Inferior parietal cortex (tissue), 1 donor: ENCODE measurements at regions not wholly inside any gene's neighbourhood (a gene's known extent, or its start where the extent isn't known, plus 50 kb on each side); places are given as distances from the start of the nearest gene placed in this dataset.

ENCODE experiments used
- DNase-seq: peaks from one replicate; pipeline ENCODE4 v3.0.0-alpha.2; 2016; ENCODE audit errors: extremely low spot score

- no peak for DNase-seq
Observed at GRCh38 chr5:112657804-112658203, 79.9 kb upstream of the APC start.

GRCh38 chr5:112660359-112660758 lies 77.3 kb upstream of the APC start:
- no peak for DNase-seq

DNA sequence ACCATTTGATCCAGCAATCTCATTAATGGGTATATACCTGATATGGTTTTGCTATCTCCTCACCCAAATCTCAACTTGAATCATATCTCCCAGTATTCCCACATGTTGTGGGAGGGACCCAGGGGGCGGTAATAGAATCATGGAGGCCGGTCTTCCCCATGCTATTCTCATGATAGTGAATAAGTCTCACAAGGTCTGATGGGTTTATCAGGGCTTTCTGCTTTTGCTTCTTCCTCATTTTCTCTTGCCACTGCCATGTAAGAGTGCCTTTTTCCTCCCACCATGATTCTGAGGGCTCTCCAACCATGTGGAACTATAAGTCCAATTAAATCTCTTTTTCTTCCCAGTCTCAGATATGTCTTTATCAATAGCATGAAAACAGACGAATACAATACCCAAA lies 74.5 kb upstream of the APC start:
- DNase-seq = no peak

DNA sequence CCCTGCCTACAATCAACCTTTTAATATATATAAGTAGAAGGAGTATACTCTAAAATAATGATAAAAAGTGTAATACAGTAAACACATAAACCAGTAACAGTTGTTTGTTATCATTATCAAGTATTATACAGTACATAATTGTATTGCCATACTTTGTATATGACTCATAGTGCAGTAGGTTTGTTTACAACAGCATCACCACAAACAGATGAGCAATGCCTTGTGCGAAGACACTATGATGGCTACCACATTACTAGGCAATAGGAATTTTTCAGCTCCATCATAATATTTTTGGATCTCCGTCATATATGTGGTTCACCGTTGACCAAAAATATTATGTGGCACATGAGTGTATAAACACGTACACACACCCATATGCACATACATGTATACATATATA lies 69.7 kb upstream of the APC start:
- DNase-seq = no peak

- DNase-seq = no peak
Observed at GRCh38 chr5:112668911-112669310, 68.8 kb upstream of the APC start.

GRCh38 chr5:112669328-112669963 lies 68.2 kb upstream of the APC start:
- peak; percentile 53 for DNase-seq

GRCh38 chr5:112671687-112672086 lies 66.0 kb upstream of the APC start:
- DNase-seq = no peak

DNA sequence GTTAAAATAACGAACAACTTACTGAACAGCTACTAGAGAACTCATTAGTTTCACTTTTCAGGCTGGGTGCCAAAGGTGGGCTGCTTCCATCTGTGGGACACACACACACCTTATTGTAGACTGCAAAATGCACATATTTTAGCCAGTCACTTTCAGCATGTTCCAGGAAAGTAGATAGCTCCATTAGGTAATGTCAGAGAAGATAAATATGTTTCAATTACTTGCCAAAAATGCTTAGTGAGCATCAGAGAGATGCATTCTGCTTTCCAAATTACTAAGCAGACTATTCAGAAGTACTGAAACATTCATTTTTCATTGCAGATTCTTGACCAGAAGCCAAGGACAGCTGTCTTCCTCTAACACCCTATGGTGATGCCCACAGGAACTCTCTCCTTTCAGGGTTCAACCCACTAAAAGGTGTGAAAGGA lies 56.2 kb upstream of the APC start:
- DNase-seq = no peak

DNA sequence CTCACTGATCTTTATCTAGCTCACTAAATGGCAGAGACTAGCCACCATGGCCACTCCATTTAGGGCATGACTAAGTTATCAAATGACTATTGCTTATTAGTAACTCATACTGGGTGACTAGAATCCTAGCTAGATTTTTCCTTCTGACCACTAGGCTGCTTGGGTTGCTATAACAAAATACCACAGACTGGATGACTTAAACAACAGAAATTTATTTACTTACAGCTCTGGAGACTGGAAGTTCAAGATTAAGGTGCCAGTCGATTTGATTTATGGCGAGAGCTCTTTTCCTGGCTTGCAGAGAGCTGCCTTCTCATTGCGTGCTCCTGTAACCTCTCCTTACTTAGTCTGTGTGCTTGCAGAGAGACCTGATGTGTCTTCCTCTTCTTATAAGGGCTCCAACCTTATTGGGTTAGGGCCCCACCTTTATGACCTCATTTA lies 55.0 kb upstream of the APC start:
- DNase-seq = no peak

DNA sequence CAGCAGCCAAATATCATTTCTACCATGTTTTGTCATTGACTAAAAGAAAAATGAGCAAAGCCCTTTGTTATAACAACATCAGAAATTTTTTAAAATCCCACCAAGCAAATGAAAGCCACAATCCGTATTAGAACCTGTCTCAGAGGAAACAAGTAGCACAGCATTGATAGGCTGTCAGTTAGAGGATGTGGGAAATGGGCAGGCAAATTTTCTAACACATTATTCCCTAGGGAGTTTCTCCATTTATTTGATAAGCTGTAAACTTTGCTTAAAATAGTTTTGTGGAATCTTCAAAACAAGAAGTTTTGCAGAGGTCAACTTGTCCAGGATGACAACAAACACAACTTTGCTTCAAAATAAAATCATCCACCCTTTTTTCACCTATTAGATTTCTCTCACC lies 53.6 kb upstream of the APC start:
- DNase-seq = no peak

DNA sequence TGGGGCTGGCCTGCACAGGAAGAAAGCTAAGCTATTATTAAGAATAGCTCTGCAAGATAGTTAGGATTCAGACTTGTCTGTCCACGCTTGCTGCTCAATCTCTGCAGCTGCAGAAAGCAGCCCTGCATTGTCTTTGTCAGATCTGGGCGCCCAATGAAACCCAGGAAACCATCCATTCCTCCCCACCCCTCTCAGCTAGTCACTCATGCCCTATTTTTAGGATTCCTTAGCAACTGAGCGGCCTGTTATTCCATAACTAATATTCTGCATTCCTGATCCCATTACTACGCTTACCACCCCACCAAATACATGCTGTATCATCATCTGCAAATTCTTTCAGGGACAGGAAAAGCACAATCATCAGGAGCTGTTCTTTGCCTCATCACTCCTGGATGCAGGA lies 52.9 kb upstream of the APC start:
- no peak for DNase-seq

DNA sequence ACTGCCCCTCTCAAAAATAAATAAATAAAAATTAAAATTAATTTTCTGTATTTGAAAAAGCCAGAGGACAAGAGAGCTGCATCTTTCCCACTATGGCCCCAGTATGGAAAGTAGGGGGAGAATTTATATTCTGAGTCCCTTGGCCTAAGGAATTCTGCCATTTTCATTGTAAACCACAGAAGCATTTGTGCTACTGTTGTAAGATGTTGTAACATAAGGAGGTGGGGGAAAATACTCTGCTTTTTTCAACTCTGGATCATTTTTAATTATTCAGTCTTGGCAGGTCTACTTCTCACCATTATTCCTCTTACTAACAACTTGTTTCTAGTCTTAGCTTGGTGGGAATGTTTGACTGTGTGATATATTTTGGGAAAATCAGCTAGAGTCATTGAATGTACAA lies 52.3 kb upstream of the APC start:
- no peak for DNase-seq

GRCh38 chr5:112685931-112686330 lies 51.8 kb upstream of the APC start:
- DNase-seq = no peak

DNA sequence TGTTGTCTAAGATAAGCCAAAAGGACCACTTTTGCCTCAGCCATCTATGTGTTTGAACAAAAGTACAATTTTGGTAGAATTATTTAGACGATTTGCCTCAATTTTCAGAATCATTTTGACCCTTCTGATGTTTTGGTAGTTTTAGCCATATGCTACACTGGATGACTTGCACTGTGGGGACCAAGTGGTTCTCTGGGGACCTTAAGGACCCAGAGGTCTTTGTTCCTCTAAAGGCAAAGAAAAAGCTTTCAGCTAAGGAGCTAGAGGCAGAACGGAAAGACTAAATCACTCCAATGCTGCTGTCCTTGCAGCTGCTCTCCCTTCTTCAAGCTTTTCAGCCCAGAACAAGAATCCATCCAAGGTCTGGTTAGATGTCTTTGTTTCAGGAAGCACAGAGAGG lies 51.0 kb upstream of the APC start:
- DNase-seq = no peak

- no peak for DNase-seq
Observed at GRCh38 chr5:112687306-112687705, 50.4 kb upstream of the APC start.
